ENCODE measurements at regions not wholly inside any gene's neighbourhood (a gene's known extent, or its start where the extent isn't known, plus 50 kb on each side); places are given as distances from the start of the nearest gene placed in this dataset.

DNA sequence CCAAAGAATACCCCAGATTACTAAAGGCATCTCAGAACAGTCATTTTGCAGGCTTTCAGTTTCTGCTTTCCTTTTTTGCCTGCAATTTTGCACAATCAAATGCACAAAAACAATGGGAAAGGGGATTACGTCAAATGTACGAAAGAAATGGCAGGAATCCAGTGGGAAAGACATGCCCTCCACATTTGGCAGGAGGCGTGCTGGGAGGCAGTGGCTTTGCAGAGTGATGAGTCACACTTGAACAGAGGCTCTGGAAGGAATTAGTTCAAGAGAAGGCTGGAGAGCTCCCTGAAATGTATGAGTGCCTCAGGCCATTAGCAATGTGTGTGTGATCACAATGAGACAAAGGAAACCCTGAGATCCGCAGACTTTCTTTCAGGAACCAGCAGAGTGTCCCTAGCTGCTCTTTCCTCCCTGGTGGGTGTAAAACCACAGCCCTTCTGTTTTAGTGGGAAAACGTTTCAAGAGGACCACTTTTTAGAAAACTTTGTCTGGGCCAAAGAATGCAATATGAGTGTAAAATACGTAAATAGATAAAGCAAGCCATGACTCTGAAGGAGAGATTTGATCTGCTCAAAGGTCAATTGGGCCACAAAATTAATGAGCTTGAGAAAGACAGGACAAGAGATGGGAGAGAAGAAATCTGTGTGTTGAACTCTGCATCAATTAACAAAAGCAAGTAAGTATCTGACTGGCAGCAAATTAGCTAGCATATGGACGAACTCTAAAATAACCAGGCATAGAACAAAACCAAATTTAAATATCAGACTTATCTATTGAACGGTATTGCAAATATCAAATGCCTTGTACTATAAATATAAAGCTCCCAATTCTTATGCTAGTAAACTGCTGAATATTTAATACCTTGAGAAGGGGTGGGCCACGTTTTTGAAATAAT, 155.4 kb upstream of the PDE3A start:
- ATAC-seq: no peak

DNA sequence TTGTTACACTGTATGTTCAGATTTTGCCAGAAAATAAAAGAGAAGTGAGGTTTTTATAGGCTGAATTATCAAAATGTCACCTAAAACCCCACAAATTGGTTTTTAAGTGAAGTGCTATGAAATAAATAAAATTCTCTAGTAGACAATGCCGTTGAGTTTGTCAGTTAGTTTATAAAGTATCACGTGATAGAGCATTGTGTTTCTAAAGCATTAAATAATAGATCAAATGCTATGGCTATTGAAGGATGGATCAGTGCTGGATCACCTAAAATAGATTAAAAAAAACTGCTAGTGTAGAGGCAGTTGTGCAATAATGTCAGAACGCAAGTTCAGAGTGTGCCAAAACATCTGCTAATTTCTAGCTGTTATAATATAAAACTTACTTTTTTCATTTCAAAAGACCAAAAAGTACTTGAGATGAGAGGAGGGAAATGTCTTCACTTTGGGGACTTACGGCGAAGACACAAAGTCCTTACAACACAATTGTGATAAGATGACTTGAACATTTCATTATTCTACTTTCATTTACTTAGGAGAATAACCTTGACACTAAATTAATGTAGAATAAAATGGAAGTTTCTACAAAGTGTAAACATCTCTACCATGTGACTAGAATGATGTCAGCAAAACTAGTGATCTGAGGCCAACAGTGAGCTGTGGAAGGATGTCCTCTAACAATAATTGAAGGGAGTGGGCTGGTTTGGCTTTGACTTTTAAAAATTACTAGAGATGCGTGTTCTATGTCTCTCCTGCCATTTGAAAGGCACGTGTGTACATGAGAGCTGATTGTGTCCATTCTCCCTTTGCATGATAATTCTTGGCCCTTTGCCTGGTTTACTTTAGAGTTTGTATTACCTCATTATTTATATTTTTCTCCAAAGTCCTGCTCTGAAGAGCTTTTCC, 154.4 kb upstream of the PDE3A start:
- no peak for ATAC-seq

- ATAC-seq: no peak
Observed at GRCh38 chr12:20220339-20220738, 148.0 kb upstream of the PDE3A start.

DNA sequence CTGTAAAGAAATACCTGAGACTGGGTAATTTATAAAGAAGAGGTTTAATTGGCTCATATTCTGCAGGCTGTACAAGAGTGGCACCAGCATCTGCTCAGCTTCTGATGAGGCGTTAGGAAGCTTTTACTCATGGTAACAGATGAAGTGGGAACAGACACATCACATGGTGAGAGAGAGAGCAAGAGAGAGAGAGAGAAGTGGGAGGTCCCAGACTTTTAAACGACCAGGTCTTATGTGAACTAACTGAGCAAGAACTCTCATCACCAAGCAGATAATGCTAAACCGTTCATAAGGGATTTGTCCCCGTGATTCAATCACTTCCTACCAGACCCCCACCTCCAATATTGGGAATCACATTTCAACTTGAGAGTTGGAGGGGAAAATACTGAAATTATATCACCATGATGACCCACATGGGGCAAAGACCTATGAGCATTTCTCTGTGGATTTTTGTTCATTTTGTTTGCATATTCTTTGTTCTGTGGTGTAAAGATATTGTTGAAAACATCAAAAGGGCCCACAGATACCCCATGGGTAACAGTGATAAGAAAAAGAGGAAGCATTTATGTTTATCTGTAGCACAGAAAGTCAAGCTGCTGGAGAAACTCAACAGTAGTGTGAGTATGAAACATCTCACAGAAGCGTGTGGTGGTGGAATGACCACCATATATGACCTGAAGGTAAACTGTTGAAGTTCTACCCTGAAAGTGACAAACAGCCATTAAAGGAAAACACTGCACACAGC, 135.2 kb upstream of the PDE3A start:
- no peak for ATAC-seq

- no peak for ATAC-seq
Observed at GRCh38 chr12:20234474-20234873, 133.9 kb upstream of the PDE3A start.

GRCh38 chr12:20237091-20237490, 131.2 kb upstream of the PDE3A start:
- ATAC-seq: no peak

DNA sequence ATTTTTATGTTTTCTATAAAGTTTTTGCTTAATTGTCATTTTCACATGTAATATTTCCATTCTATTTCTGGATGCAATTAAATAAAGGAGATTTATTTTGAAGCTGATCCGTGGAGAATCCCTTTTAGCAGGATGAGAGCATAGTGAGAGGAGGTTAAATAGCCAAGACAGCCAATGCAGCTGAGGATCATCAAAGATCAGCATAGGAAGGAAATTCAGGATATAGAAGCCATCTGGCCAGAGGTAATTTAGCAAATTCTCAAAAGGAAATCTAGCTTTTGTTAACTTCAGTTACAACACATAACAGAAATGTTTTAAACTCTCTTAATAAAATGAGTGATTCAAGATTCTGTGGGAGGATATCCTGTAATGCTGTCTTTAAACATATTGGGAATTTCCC, 122.8 kb upstream of the PDE3A start:
- ATAC-seq: no peak

DNA sequence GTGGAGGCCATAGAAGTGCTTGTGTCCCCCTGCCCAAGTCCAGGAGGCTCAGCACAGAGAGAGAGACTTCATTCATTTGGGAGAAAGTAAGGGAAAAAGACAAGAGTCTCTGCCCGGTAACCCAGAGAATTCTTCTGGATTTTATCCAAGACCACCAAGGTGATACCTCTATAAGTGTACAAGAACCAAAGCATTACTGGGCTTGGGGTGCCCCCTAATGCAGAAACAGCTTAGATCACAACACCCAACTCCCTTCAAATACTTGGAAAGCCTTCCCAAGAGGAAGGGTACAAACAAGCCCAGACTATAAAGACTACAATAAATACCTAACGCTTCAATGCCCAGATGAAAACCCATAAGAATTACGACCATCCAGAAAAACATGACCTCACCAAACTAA, 119.7 kb upstream of the PDE3A start:
- ATAC-seq: no peak

DNA sequence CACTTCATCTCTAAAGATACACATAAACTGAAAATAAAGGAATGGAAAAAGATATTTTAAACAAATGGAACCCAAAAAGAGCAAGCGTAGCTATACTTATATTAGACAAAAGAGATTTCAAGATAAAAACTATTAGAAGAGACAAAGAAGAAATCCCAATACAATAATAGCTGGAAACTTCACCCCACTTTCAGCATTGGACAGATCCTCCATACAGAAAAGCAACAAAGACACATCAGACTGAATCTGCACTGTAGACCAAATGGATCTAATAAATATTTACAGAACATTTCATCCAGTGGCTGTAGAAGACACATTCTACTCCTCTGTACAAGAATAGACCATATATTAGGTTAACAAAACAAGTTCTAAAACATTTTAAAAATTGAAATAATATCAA, 117.6 kb upstream of the PDE3A start:
- ATAC-seq: no peak

DNA sequence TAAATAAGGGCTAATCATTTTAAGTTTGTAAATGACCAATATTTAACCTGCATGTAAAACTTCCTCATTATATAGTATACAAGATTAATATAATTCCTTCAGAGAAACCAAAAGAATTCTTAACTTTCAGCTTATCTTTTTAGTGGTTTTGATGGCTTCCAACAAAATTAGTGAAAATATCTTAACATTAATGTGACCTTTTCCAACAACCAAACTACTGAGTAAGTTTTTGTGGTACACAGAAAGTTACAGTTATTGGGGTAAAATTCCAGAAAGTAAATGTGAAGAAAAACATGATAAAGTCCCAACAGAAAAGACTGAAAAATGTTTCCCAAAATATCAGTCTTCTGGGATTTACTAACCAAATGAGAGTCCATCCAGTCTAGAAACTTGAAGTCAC, 111.0 kb upstream of the PDE3A start:
- no peak for ATAC-seq

DNA sequence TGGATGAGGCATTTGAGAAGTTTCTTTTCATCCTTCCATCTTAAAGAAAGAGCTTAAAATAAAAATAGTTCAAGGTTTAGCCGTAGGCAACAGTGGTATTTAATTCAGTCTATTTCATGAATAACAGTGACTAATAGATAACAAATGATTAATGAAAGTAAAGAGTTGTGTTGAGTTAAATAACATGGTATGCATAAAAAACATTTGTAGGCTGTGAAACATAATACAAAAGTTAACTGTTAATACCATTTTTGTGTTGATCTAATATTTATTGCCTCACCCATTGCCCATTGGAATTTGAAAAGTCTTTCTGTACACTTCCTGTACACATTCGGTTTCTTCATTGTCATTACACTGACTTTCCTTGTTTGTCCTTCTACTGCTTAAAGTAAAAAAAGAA, 108.6 kb upstream of the PDE3A start:
- ATAC-seq: no peak

DNA sequence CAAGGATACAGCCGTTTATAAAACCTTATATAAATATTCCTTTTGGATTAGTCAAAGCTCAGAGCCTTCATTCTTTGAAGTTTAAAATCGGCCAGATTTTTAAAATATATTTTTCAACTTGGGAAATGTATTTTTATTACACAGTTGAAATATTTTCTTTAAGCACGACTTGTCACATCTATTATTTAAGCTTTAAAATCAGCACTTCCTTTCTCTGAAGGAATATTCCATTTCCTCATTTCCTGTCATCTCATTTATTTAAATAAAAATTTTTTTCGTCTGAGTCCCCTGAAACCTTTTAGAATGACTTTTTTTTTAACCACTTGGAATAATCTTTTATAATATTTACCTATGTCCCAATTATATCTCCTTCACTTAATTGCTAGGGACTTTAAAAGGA, 107.5 kb upstream of the PDE3A start:
- ATAC-seq: no peak

GRCh38 chr12:20262119-20262518, 106.2 kb upstream of the PDE3A start:
- ATAC-seq: no peak

DNA sequence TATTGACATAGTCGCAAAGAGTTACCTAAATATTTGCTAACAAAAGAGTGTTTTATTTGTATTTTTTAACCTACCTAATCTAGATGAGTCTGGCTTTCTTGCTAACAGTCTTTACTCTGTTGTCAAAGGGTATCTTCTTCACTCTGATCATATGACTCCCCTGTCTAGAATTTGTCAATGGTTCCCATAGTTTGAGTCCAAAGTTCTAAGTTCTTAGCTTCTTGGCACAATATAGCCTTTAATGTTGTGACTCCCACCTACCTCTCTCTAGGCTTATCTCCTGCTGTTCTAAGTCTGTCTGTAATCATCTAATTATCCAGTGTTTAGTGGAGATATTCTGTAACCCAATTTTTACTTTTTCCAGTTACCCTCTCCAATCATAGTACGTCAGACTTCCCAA, 104.3 kb upstream of the PDE3A start:
- no peak for ATAC-seq

- ATAC-seq: no peak
Observed at GRCh38 chr12:20264608-20265114, 103.7 kb upstream of the PDE3A start.

DNA sequence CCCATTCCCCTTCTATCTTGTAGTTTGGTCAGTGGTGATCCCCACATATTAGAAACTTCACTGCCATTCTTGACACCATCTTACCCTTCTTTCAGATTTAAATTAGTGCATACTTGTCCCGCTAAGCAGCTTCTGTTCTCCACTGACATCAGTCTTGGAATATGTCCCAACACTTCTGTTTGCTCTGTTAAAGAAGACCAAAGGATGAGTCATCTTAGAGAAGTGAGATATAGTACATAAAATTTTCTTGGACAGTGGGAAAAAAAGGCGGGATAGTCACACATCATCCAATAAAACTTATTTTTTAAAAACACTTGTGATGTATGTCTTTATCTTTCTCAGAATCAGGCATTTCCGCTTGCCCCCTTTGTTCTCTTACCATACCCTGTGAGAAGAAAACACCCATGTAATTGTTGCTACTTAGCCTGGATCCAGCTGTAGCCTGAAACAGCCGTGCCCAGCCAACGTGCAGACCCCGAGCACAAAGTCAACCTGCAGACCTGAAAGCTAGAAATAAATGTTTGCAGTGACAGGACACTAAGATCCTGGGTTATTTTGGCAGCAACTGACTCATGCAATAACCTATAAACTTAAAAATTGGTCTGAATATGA, 100.1 kb upstream of the PDE3A start:
- no peak for ATAC-seq

- no peak for ATAC-seq
Observed at GRCh38 chr12:20268771-20269170, 99.6 kb upstream of the PDE3A start.

DNA sequence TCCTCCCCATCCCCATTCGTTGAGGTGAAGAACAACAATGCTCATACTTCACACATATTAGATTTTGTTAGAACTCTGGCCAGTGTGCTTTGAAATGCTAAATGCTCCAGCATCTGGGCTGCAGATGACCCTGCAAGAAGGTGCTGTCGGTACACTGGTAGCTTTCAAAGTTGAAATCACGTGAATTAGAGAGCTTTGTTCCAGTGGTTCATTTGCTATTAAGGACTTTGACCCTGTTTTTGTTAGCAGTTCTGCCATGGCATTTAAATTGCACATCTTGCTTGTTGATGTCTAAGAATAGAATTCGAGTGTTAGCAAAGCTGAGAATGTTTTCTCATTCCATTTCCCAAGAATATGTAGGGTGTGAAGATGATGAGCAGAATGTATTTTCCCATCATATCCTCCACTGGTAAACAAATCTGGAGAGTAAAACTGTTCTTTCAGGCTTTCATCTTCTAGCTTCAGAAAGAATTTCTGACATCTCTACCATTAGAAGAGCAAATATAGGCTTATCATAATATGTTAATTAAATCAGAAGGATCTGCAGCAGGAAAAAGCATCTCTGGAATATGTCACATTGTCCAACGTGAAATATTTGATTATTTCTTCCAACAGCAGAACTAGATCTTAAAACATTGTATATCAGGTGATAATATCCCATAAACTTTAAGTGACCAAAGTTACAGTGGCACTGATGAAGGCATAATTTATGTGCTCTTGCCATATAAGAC, 98.8 kb upstream of the PDE3A start:
- ATAC-seq: no peak

- no peak for ATAC-seq
Observed at GRCh38 chr12:20270557-20270956, 97.8 kb upstream of the PDE3A start.

GRCh38 chr12:20272161-20272560, 96.2 kb upstream of the PDE3A start:
- no peak for ATAC-seq

DNA sequence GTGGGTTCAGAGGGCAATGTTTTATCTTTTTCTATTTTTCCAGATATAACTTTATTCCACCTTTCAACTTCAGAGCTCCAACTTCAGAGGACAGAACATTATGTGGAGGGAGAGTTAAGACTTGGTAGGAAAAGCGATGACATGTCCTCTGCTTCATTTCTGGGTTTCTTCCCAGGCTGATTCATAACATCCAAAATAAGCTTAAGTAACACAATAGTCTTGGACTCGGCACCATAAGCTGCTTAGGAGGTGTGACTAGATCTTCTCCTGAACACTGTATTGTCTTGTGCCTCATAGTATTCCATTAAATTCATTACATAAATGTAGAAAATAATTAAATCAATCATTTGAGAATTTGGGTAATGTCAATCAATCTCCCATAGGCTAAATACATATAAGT, 95.5 kb upstream of the PDE3A start:
- no peak for ATAC-seq

DNA sequence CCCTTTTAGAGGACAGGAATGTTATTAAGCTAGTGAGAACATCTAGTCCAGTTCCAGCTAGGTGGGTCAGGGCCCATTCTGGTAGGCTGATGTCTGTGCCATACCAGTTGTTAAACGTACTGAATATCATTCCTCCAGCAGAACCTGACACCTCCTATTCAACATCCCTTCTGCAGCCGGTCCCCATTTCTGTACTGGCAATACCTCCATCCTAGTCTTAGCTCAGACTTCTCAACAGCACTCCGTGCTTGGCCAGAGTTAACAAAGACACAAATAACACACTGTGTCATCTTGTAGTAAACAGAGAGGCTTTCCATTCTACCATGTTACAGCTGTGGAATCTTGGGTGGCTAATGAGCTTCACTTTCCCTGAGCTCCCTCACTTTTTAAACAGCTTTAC, 94.3 kb upstream of the PDE3A start:
- ATAC-seq: no peak

Data from activated CD4-positive, CD25-positive, alpha-beta regulatory T cell treated with anti-CD3 and anti-CD28 coated beads, Interleukin-2, amount 50 U/mL, for 24 hours (primary cell).